Inflammatory macrophage treated with lipopolysaccharide for 1 hour (primary cell): ENCODE measurements at regions not wholly inside any gene's neighbourhood (a gene's known extent, or its start where the extent isn't known, plus 50 kb on each side); places are given as distances from the start of the nearest gene placed in this dataset.
A peak's percentile ranks its signal among the peaks of the same experiment; 100 is the strongest.

ENCODE experiments used
- DNase-seq, 2 donors: peaks; one replicate each; pipeline ENCODE4 v3.0.0-alpha.2; 2020 to 2022

- DNase-seq = no peak
Measured at GRCh38 chr21:28783641-28784185, 209.0 kb downstream of the LTN1 start.

DNA sequence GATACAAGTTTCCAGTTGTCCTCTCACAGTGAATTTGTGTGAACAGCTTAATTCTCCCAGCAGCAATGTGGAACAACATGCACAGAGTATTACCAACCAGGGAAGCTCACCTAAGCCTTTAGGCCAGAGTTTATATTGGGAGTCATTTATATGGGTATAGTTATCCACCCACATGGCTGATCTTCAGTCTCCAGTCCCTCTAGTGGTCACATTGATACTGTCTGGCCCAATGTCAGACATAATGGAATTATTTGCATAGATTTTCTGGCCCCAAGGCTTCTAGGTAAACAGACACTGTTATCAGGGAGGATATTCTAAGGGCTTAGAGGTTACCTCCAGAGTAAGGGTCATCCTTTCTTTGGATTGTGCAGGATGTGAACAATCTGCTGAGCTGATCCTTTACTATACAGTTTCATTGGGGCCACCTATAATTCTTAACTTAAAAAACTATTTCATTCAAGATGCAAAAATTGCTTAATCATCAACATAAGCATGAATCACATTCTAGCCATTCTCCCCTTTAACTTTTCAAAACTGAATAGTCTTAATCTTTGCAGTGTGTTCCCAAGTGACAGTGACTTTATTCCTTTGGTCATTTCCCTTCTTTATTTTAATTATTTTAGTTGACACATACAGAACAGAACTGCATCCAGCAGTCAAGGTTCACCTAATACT lies 210.9 kb downstream of the LTN1 start:
- DNase-seq = peak in 1 of 2 donors; percentile 8

- DNase-seq = no peak
Measured at GRCh38 chr21:28779914-28780313, 212.8 kb downstream of the LTN1 start.

- peak in 1 of 2 donors; percentile 52 for DNase-seq
Measured at GRCh38 chr21:28776251-28776650, 216.4 kb downstream of the LTN1 start.

DNA sequence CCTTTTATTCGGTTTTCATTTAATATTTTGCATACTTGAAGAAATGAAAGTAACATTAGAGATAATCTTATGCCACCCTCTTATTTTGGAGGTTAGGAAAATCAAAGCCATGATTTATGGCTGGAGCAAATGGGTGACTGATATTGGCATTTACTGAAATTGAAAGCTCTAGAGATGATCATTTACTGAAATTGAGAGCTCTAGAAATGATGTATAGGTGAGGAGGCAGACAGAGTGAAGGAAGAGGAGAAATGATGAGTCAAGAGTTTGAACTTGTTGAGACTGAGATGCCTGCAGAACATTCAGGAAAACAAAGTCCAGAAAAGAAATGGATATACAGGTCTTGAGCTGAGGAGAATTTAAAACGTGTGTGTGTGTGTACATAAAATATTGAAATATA lies 217.6 kb downstream of the LTN1 start:
- DNase-seq = no peak

DNA sequence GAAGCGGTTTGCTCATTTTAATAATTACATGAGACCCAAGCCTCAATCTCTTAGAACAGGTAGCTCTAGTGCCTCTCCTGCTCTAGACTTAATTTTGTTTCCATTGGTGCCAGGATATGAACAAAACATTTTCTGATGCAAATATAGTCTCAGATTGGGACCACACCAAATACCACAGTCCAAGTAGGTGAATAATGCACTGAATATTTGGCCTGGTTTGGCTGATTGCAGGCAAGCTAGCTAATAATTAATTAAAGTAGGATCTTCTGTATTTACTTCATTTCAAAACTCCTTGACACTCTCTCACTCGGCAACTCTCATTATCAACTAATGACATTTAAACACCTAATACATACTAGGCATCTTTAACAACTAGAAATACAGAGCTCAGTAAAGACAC lies 219.6 kb downstream of the LTN1 start:
- DNase-seq = no peak

- no peak for DNase-seq
Measured at GRCh38 chr21:28771790-28772501, 220.7 kb downstream of the LTN1 start.

DNA sequence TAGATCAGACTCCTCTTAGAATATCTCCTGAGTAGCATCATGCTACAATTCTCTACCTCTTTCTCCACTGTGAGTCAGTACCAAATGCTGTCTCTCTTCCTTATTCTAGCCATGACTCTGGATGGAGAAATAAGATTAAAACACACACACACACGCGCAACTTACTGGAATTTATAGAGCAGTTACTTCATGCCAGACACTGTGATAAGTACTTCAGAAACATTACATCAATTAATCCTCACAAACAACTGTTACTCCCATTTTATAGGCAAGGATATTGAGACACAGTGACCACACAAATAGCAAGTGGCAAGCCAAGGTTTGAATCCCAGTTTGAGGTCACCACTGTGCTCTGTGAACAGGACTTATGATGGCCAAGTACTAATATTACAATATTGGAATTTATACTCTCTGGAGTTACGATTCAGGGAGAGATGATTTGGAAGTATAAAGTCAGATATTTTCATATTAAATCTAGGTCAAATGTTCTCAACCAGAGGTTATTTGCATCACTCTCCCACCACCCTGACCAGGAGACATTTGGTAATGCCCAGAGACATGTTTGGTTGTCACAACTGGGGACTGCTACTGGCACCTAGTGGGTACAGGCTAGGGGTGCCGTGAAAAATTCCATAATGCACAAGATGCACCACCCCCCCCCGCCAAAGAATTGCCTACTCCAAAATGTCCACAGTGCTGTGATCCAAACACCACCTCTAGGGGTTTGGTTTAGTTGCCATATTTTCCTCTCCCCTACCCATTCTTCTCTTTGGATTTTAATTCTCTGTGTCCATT lies 221.6 kb downstream of the LTN1 start:
- DNase-seq = no peak

- no peak for DNase-seq
Measured at GRCh38 chr21:28769683-28770082, 223.0 kb downstream of the LTN1 start.

- DNase-seq = no peak
Measured at GRCh38 chr21:28768753-28769152, 223.9 kb downstream of the LTN1 start.

DNA sequence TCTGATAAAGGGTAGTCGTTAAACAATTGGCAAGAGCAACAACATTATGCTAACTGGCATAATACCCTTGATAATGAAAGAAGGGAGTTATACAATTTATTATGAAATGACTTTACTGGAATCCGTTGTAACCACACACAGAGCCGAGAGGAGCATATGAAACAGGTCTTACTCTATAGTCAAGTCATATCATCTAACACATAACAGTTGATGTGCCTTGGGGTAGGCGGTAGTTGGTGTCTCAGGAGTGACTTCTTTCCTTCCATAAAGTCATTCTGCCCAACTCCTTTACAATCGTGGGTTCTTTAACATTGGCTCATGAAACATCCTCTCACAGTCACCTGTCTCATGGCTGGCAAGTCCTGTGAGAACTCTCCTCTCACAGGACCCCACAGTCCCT lies 225.2 kb downstream of the LTN1 start:
- DNase-seq = no peak

GRCh38 chr21:28763809-28764418 lies 228.8 kb downstream of the LTN1 start:
- no peak for DNase-seq

- no peak for DNase-seq
Measured at GRCh38 chr21:28762357-28762735, 230.3 kb downstream of the LTN1 start.

DNA sequence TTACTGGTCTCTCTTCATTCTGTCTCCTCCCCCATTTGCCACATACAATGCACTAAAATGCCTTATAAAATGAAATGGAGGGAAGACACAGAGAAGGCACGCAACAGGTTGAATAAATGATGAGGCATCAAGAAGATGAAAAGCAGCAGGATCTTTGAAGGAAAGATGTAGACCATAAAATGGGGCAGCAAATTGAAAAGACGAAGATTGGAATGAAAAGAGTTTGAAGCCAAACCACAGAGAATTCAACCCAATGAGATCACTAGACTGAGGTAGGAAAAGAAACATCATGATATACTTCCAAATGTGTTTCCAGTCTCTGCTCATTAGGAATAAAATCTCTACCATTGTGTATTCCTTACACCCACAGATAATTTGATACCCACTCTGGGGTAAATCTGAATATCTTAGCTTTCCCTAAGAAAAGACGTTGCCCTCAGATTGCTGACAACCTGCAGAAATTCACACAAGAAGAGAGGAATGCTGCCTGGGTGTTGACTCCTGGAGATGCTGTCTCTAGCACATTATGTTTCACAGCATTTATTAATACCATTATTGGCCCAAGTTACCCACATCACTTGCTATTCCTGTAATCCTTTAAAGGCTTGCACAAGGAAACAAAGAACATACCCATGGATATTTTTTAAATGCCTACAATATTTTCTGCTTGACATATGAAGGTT lies 230.9 kb downstream of the LTN1 start:
- no peak for DNase-seq

DNA sequence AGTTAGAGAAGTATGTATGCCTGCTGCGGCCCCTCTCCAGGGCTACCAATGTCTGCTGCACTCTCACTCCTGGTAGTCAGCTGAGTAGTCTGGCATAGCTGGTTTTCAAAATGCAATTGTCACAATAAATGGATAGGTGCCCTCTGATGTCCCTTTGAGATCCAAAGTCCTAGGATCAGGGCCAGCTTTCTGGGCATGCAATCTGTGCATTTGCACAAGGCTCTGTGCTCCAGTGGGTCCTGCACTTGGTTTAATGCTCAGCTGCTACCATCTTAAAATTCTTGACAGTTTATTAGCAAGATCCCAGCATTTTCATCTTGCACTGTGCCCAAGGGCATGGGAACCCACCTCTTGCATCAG lies 233.8 kb downstream of the LTN1 start:
- DNase-seq = no peak

DNA sequence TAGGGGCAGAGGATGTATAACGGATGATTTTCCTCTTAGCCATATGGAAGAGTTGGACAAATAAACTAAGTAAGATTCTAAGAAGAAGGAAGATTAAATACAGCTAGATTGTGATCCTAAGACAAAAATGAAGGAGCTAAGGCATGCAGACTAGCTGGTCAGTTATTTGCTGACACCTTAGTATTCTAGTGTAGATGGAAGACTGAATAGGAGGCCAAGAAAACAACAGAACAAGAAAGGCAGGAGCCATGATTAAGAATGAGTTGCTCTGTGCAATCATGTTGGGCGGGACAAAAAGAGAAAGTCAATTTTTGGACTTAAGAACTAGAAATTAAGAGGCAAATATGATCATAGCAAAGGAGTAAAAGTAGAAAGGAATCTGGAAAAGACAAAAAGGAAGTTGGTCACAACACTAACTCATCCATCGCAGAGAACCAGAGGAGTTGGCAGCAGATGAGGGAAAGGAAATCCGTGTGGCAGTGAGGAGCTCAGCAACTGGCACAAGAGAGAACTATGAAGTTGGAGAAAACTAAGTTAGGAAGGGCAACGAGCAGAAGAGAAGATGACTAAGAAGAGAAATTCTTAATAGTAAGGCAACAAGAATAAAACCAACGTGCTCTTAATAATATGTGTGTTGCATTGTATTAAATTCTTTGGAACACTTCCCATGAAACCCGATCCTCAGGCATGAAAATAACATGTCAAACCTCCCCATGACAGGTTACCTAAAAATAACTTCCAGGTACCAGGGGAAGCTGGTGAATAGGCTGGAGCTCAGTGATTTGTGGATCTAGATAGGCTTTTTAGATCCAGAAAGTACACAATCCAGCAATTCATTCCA lies 234.4 kb downstream of the LTN1 start:
- no peak for DNase-seq

DNA sequence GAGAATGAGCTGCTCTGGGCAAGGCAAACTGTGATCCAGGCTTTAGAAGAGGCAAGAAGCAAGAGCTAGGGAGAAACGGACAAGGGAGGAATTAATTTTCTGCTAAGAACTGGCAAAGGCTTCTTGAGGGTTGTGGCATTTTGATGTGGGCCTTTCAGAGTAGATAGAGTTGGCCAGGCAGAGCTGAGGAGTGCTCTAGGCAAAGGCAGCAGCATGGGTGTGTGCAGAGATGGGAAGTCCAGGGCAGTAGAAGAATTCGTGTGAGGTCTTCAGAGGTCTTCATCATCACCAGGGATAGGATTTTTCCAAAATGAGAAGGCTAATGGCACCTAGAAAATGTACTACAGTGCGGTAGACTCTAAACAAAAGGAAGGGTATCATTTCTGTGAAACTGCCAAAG lies 237.8 kb downstream of the LTN1 start:
- no peak for DNase-seq

DNA sequence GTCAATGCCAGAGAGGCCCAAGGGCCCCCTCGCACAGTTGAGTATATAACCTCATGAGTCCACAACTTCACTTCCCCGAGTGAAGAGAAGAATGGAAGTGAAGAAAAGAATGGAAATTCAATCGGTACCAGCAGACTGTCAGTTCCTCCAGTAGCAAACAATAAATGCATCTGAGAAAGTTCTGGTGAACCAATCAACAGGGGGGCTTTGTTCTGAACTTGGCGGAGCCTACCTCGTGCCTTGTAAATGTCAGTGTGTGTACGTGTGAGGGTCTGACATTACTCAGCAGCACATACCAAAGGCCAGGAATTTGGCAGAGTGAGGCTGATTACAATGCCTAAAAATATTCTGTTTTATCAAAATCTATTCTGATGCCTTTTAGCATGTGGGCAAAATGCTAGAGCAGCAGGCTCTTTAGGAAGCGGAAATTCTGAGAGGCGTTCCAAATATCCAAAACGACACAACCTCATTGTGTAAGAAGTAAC lies 238.5 kb downstream of the LTN1 start:
- DNase-seq = no peak

- DNase-seq = no peak
Measured at GRCh38 chr21:28752131-28752530, 240.5 kb downstream of the LTN1 start.

GRCh38 chr21:28751176-28751575 lies 241.5 kb downstream of the LTN1 start:
- DNase-seq = no peak

DNA sequence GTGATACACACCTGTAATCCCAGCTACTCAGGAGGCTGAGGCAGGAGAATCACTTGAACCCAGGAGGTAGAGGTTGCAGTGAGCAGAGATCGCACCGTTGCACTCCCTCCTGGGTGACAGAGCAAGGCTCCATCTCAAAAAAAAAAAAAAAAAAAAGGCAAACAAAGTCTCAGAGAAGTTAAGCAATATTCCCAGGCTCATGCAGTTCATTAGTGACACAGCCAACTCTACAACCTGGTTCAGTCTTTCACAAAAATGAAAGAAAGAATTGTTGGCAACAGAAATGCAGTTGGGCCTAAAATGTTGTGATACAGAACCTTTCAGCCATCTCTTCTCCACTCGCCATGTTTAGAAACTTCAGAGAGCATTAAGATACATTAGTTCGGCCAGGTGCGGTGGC lies 242.1 kb downstream of the LTN1 start:
- DNase-seq = no peak

DNA sequence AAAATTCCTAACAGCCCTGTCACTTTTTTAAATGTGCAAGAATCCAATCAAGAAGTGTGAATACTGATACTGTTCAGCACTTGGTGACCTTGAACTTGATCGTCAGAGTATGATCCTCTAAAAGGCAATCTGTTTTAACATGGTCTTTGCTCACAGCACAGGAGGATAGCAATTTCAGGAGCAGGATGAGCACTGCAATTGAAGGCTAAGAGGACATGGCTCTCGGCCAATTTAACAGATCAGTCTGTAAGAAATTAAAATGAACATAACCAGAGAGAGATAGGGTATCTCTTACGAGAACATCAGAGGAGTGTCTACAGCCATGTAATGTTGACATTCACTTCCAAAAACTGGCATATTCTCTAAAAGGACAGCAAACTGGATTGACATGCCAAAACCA lies 243.1 kb downstream of the LTN1 start:
- DNase-seq = no peak
